ENCODE measurements at regions not wholly inside any gene's neighbourhood (a gene's known extent, or its start where the extent isn't known, plus 50 kb on each side); places are given as distances from the start of the nearest gene placed in this dataset.

DNA sequence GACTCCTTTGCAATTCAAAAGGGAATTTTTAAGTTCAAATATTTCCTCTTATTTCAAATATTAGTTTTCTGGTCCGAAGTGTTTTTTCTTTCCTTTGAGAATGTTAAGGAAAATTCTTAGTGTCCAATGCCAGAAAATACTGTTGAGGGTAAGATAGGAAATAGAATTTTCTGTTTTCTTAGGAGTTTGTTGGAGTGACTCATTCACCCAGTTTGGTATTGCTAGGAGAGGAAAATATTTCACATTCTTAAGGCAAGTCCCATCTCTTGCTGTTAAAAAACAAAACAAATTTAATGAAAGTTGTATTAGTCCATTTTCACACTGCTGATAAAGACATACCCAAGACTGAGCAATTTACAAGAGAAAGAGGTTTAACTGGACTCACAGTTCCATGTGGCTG lies 349.2 kb upstream of the ADAMTSL1 start:
- TF ChIP-seq MXI1 (IDR thresholded peaks at IDR 0.05; ENCODE audit: borderline replicate concordance, low read depth, low read length): no peak
- TF ChIP-seq, protein P1, sequence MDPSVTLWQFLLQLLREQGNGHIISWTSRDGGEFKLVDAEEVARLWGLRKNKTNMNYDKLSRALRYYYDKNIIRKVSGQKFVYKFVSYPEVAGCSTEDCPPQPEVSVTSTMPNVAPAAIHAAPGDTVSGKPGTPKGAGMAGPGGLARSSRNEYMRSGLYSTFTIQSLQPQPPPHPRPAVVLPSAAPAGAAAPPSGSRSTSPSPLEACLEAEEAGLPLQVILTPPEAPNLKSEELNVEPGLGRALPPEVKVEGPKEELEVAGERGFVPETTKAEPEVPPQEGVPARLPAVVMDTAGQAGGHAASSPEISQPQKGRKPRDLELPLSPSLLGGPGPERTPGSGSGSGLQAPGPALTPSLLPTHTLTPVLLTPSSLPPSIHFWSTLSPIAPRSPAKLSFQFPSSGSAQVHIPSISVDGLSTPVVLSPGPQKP (IDR thresholded peaks at IDR 0.05; ENCODE audit: borderline replicate concordance, low read depth, low read length): no peak
- TF ChIP-seq BHLHE40 (IDR thresholded peaks at IDR 0.05; ENCODE audit: low read depth, low read length): no peak
- Histone ChIP-seq H3K4ac (ENCODE audit: low read depth, low read length) (no peak overlapping the region), H3K18ac (ENCODE audit: low read depth, low read length) (no peak overlapping the region), H3K9me1 (ENCODE audit: insufficient read depth, low read length) (no peaks in the 10 kb centered on the region), H2AK9ac (replicated peaks; ENCODE audit: low read depth, low read length, poor library complexity) (no peak overlapping the region), H2BK20ac (ENCODE audit: low read depth, low read length) (no peak overlapping the region), H2BK15ac (ENCODE audit: low read depth, low read length) (no peak overlapping the region), H2AFZ (replicated peaks; ENCODE audit: low read length, poor library complexity) (no peak overlapping the region), H4K5ac (ENCODE audit: low read depth, low read length) (no peak overlapping the region), H4K91ac (ENCODE audit: insufficient read depth, low read depth, low read length) (no peak overlapping the region), H3K36me3 (ENCODE audit: control insufficient read depth, insufficient read depth, low read length) (no peaks in the 10 kb centered on the region), H3K9me3 (ENCODE audit: control insufficient read depth, insufficient read depth, low read length) (no peaks in the 10 kb centered on the region), H2BK5ac (ENCODE audit: low read depth, low read length, poor library complexity, severe bottlenecking) (no peak overlapping the region), H3K27ac (ENCODE audit: insufficient read depth, low read length) (no peak overlapping the region), H2AK5ac (ENCODE audit: low read depth, low read length) (no peak overlapping the region), H3K27me3 (ENCODE audit: control insufficient read depth, insufficient read depth, low read length) (no peaks in the 10 kb centered on the region), H4K8ac (ENCODE audit: low read depth in 2 of 2, low read length in 2 of 2) (no peak overlapping the region), H3K4me2 (ENCODE audit: low read depth, low read length) (no peak overlapping the region), H3K23ac (ENCODE audit: low read depth, low read length) (no peak overlapping the region), H3K4me1 (ENCODE audit: control insufficient read depth, insufficient read depth, low read length) (no peaks in the 10 kb centered on the region), H3K9ac (ENCODE audit: low read depth, low read length) (no peak overlapping the region), H2BK120ac (ENCODE audit: low read depth, low read length) (no peak overlapping the region), H4K20me1 (ENCODE audit: insufficient read depth, low read length) (no peaks in the 10 kb centered on the region), H3K14ac (replicated peaks; ENCODE audit: low read depth, low read length) (no peak overlapping the region), H3K56ac (ENCODE audit: extremely low read depth, insufficient read depth, low read length) (no peak overlapping the region), H3K79me1 (ENCODE audit: low read depth in 1 of 2, low read length in 2 of 2) (no peaks in the 10 kb centered on the region), H3K4me3 (ENCODE audit: insufficient read depth, low read depth, low read length) (no peak overlapping the region)
- dilution Hi-C loops (cut with HindIII; ENCODE audit: low sequenced_read_pairs, unreplicated experiment) (no loop called here), intact Hi-C loops (cut with micrococcal nuclease) (no loop called here), in situ Hi-C loops (cut with MboI; ENCODE audit: low sequenced_read_pairs) (no loop called here)
- ATAC-seq (ENCODE audit: low read depth): no peak
- POLR2A ChIA-PET (ENCODE audit: unreplicated experiment): no interaction called here
- no TSS peak for BruUV-seq (replicated peaks)
- peak; percentile 6 for DNase-seq
- WGBS, 2 experiments (ENCODE audit: extremely low coverage in 2 of 2, insufficient read length in 1 of 2): no CpG with 5 or more reads among the region's 1 CpG
- CTCF ChIA-PET: no interaction called here
